HG03520 (cell line): ENCODE measurements at regions not wholly inside any gene's neighbourhood (a gene's known extent, or its start where the extent isn't known, plus 50 kb on each side); places are given as distances from the start of the nearest gene placed in this dataset.
A peak's percentile ranks its signal among the peaks of the same experiment; 100 is the strongest.
"Not testable (repeated sequence)": the region's sequence is repeated elsewhere in the genome, so short reads cannot be mapped to it uniquely, and the experiment has no call there.

Experiments
- ATAC-seq: cut with Tn5 transposase; IDR thresholded peaks from one replicate; pipeline ENCODE4 v1.9.1; 2021; ENCODE audit warnings: mild to moderate bottlenecking, moderate library complexity; ENCODE audit not compliant: unreplicated experiment

- no peak for ATAC-seq
Measured at GRCh38 chr17:51387582-51387981, 127.2 kb downstream of the UTP18 start.

GRCh38 chr17:51387986-51388385 lies 127.6 kb downstream of the UTP18 start:
- no peak for ATAC-seq

- no peak for ATAC-seq
Measured at GRCh38 chr17:51389875-51390274, 129.5 kb downstream of the UTP18 start.

GRCh38 chr17:51391982-51392654 lies 131.8 kb downstream of the UTP18 start:
- no peak for ATAC-seq

- ATAC-seq = no peak
Measured at GRCh38 chr17:51395621-51396020, 135.3 kb downstream of the UTP18 start.

- ATAC-seq = no peak
Measured at GRCh38 chr17:51397361-51398127, 137.2 kb downstream of the UTP18 start.

- no peak for ATAC-seq
Measured at GRCh38 chr17:51398128-51398525, 137.8 kb downstream of the UTP18 start.

GRCh38 chr17:51398687-51399086 lies 138.3 kb downstream of the UTP18 start:
- ATAC-seq = no peak

GRCh38 chr17:51401279-51401678 lies 140.9 kb downstream of the UTP18 start:
- no peak for ATAC-seq

GRCh38 chr17:51402899-51403298 lies 142.6 kb downstream of the UTP18 start:
- no peak for ATAC-seq

GRCh38 chr17:51407576-51407975 lies 147.2 kb downstream of the UTP18 start:
- no peak for ATAC-seq

GRCh38 chr17:51419476-51419875 lies 159.1 kb downstream of the UTP18 start:
- no peak for ATAC-seq

- no peak for ATAC-seq
Measured at GRCh38 chr17:51421525-51421924, 161.2 kb downstream of the UTP18 start.

GRCh38 chr17:51422634-51423033 lies 162.3 kb downstream of the UTP18 start:
- ATAC-seq = no peak

GRCh38 chr17:51423421-51424160 lies 163.2 kb downstream of the UTP18 start:
- no peak for ATAC-seq

- no peak for ATAC-seq
Measured at GRCh38 chr17:51425773-51426172, 165.4 kb downstream of the UTP18 start.

- ATAC-seq = peak; percentile 42
Measured at GRCh38 chr17:51427323-51427811, 167.0 kb downstream of the UTP18 start.

- peak; percentile 76 for ATAC-seq
Measured at GRCh38 chr17:51427856-51428255, 167.5 kb downstream of the UTP18 start.

GRCh38 chr17:51428668-51429495 lies 168.5 kb downstream of the UTP18 start:
- no peak for ATAC-seq

- ATAC-seq = not testable (repeated sequence)
Measured at GRCh38 chr17:51429938-51430337, 169.6 kb downstream of the UTP18 start.

- ATAC-seq = no peak
Measured at GRCh38 chr17:51430591-51430990, 170.2 kb downstream of the UTP18 start.
